HG02623 (cell line): ENCODE measurements at regions not wholly inside any gene's neighbourhood (a gene's known extent, or its start where the extent isn't known, plus 50 kb on each side); places are given as distances from the start of the nearest gene placed in this dataset.
A peak's percentile ranks its signal among the peaks of the same experiment; 100 is the strongest.
"Not testable (repeated sequence)": the region's sequence is repeated elsewhere in the genome, so short reads cannot be mapped to it uniquely, and the experiment has no call there.

Experiments
- ATAC-seq: cut with Tn5 transposase; IDR thresholded peaks from one replicate; pipeline ENCODE4 v1.9.1; 2021; ENCODE audit warnings: moderate library complexity; ENCODE audit not compliant: unreplicated experiment

GRCh38 chr20:5696011-5696559 lies 54.1 kb upstream of the SHLD1 start:
- ATAC-seq: no peak

- peak; percentile 98 for ATAC-seq
Observed at GRCh38 chr20:5691918-5692618, 58.1 kb upstream of the SHLD1 start.

- no peak for ATAC-seq
Observed at GRCh38 chr20:5689463-5689862, 60.7 kb upstream of the SHLD1 start.

- no peak for ATAC-seq
Observed at GRCh38 chr20:5688431-5688972, 61.7 kb upstream of the SHLD1 start.

GRCh38 chr20:5687884-5688283 lies 62.3 kb upstream of the SHLD1 start:
- no peak for ATAC-seq

GRCh38 chr20:5686384-5687105 lies 63.7 kb upstream of the SHLD1 start:
- ATAC-seq: no peak

GRCh38 chr20:5682556-5682955 lies 67.6 kb upstream of the SHLD1 start:
- ATAC-seq: not testable (repeated sequence)

- no peak for ATAC-seq
Observed at GRCh38 chr20:5680192-5680591, 69.4 kb upstream of the GPCPD1 start.

- no peak for ATAC-seq
Observed at GRCh38 chr20:5678777-5679176, 68.0 kb upstream of the GPCPD1 start.

GRCh38 chr20:5677944-5678343 lies 67.1 kb upstream of the GPCPD1 start:
- ATAC-seq: not testable (repeated sequence)

- no peak for ATAC-seq
Observed at GRCh38 chr20:5677389-5677788, 66.6 kb upstream of the GPCPD1 start.

- ATAC-seq: no peak
Observed at GRCh38 chr20:5675103-5676091, 64.6 kb upstream of the GPCPD1 start.

- ATAC-seq: peak; percentile 74
Observed at GRCh38 chr20:5674176-5674660, 63.4 kb upstream of the GPCPD1 start.

GRCh38 chr20:5670874-5671273 lies 60.1 kb upstream of the GPCPD1 start:
- no peak for ATAC-seq

- no peak for ATAC-seq
Observed at GRCh38 chr20:5670036-5670536, 59.3 kb upstream of the GPCPD1 start.

- no peak for ATAC-seq
Observed at GRCh38 chr20:5668529-5668868, 57.7 kb upstream of the GPCPD1 start.

- ATAC-seq: peak; percentile 50
Observed at GRCh38 chr20:5667705-5668528, 57.1 kb upstream of the GPCPD1 start.

GRCh38 chr20:5665417-5665816 lies 54.6 kb upstream of the GPCPD1 start:
- ATAC-seq: no peak

GRCh38 chr20:5663396-5663795 lies 52.6 kb upstream of the GPCPD1 start:
- ATAC-seq: no peak

GRCh38 chr20:5662769-5663168 lies 52.0 kb upstream of the GPCPD1 start:
- ATAC-seq: no peak
